ENCODE measurements at regions not wholly inside any gene's neighbourhood (a gene's known extent, or its start where the extent isn't known, plus 50 kb on each side); places are given as distances from the start of the nearest gene placed in this dataset.

DNA sequence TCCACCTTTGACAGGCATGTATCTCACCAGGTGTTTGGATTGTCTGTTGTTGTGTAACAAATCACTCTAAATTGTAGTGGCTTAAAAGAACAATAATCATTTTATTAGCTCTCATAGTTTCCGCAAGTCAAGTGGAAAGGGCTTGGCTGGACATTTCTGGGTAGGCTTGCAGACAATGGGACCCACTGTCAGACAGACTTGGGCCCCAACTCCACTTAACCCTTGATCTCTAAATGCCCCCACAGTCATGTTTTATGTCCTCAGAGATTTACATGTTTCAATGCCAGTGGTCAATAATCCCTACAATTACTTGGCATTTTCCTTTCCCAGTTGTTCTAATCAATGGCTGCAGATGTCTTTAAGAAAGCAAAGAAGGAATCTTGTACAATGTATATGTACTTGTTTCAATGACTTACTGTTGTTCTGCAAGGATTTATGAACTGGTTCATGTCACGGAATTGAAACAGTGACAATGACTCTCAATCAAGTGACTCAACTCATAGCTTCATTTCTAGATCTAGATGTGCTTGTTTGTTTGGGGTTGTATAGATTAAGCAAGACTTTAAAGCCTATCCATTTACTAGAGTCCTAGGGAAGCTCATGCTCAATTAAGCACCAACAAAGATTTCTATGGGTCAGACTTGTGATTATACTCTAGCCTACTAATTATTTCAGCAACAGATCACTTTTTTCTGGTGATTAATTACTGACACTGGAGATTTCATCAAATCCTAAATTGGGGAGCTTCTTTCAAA is 510.1 kb upstream of the NBEA start:
- Histone ChIP-seq H3K36me3 (ENCODE audit: control insufficient read depth, insufficient read depth, low read length) (no peaks in the 10 kb centered on the region), H3K27me3 (ENCODE audit: control insufficient read depth, insufficient read depth, low read length) (no peaks in the 10 kb centered on the region), H3K4me3 (ENCODE audit: low read depth, low read length) (no peak overlapping the region)
- DNase-seq (ENCODE audit: low read depth): no peak
- TF ChIP-seq, protein P1, sequence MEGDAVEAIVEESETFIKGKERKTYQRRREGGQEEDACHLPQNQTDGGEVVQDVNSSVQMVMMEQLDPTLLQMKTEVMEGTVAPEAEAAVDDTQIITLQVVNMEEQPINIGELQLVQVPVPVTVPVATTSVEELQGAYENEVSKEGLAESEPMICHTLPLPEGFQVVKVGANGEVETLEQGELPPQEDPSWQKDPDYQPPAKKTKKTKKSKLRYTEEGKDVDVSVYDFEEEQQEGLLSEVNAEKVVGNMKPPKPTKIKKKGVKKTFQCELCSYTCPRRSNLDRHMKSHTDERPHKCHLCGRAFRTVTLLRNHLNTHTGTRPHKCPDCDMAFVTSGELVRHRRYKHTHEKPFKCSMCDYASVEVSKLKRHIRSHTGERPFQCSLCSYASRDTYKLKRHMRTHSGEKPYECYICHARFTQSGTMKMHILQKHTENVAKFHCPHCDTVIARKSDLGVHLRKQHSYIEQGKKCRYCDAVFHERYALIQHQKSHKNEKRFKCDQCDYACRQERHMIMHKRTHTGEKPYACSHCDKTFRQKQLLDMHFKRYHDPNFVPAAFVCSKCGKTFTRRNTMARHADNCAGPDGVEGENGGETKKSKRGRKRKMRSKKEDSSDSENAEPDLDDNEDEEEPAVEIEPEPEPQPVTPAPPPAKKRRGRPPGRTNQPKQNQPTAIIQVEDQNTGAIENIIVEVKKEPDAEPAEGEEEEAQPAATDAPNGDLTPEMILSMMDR (IDR thresholded peaks at IDR 0.05; ENCODE audit: insufficient read depth, low read length, poor library complexity, severe bottlenecking): no peak

- no peaks in the 10 kb centered on the region for H3K27me3 ChIP-seq (ENCODE audit: control insufficient read depth, insufficient read depth, low read length)
- TF ChIP-seq, protein P1 (IDR thresholded peaks at IDR 0.05; ENCODE audit: insufficient read depth, low read length, poor library complexity, severe bottlenecking): no peak
Observed at GRCh38 chr13:34435338-34435737, 506.7 kb upstream of the NBEA start.

DNA sequence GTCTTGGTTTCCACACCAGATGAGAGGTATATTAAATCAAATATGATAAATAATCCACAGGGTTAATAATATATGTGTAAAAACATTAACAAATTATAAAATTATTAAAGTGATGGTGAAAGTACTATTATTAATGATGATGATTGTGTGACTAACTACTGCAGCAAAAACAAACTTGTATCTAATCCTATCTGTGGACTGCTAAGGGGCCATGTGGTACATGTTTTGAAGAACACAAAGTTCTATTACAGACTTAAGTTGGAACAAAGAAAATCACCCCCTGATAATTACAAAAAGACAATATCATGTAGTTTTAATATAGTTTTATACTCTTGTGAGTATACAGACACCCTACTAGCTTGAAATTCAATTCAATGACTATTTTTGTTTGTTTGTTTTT is 504.2 kb upstream of the NBEA start:
- no peak for DNase-seq (ENCODE audit: low read depth)
- TF ChIP-seq, protein P1 (IDR thresholded peaks at IDR 0.05; ENCODE audit: insufficient read depth, low read length, poor library complexity, severe bottlenecking): no peak
- Histone ChIP-seq H3K4me3 (ENCODE audit: low read depth, low read length) (no peak overlapping the region), H3K36me3 (ENCODE audit: control insufficient read depth, insufficient read depth, low read length) (no peaks in the 10 kb centered on the region), H3K27me3 (ENCODE audit: control insufficient read depth, insufficient read depth, low read length) (no peaks in the 10 kb centered on the region)

More at GRCh38 chr13:34435338-34435737, 506.7 kb upstream of the NBEA start:
- no peaks in the 10 kb centered on the region for H3K36me3 ChIP-seq (ENCODE audit: control insufficient read depth, insufficient read depth, low read length)
- H3K4me3 ChIP-seq (ENCODE audit: low read depth, low read length): no peak overlapping the region
- no peak for DNase-seq (ENCODE audit: low read depth)

- TF ChIP-seq, protein P1 (IDR thresholded peaks at IDR 0.05; ENCODE audit: insufficient read depth, low read length, poor library complexity, severe bottlenecking): no peak
- no peak overlapping the region for H3K4me3 ChIP-seq (ENCODE audit: low read depth, low read length)
- DNase-seq (ENCODE audit: low read depth): no peak
- H3K27me3 ChIP-seq (ENCODE audit: control insufficient read depth, insufficient read depth, low read length): no peaks in the 10 kb centered on the region
- H3K36me3 ChIP-seq (ENCODE audit: control insufficient read depth, insufficient read depth, low read length): no peaks in the 10 kb centered on the region
Observed at GRCh38 chr13:34452831-34453230, 489.2 kb upstream of the NBEA start.

GRCh38 chr13:34458756-34459715 is 483.0 kb upstream of the NBEA start:
- TF ChIP-seq, protein P1 (IDR thresholded peaks at IDR 0.05; ENCODE audit: insufficient read depth, low read length, poor library complexity, severe bottlenecking): no peak
- DNase-seq (ENCODE audit: low read depth): no peak
- Histone ChIP-seq H3K27me3 (ENCODE audit: control insufficient read depth, insufficient read depth, low read length) (no peaks in the 10 kb centered on the region), H3K4me3 (ENCODE audit: low read depth, low read length) (no peak overlapping the region), H3K36me3 (ENCODE audit: control insufficient read depth, insufficient read depth, low read length) (no peaks in the 10 kb centered on the region)

Measured in kidney epithelial cell (primary cell).